HCT116 (cell line): ENCODE measurements at regions not wholly inside any gene's neighbourhood (a gene's known extent, or its start where the extent isn't known, plus 50 kb on each side); places are given as distances from the start of the nearest gene placed in this dataset.

ENCODE experiments used
- CBX3 ChIP-seq: IDR thresholded peaks from 2 replicates; pipeline ENCODE4 v1.6.1; 2012; ENCODE audit warnings: low read depth
- EZH2 ChIP-seq: fragments of 200-600 bp; sonication (generic); IDR thresholded peaks from 2 replicates; pipeline ENCODE4 v1.6.1; 2017; ENCODE audit warnings: antibody characterized with exemption, mixed run types
- JUND ChIP-seq: IDR thresholded peaks from 2 replicates; pipeline ENCODE4 v1.6.1; 2012
- POLR2A ChIP-seq: IDR thresholded peaks from 2 replicates; pipeline ENCODE4 v1.7.0; 2011; ENCODE audit warnings: borderline replicate concordance; ENCODE audit not compliant: insufficient read depth, insufficient read length; ENCODE audit errors: extremely low read depth
- POLR2AphosphoS5 ChIP-seq: IDR thresholded peaks from 2 replicates; pipeline ENCODE4 v1.6.1; 2011; ENCODE audit warnings: mild to moderate bottlenecking, low read depth, low read length, moderate library complexity
- RAD21 ChIP-seq: IDR thresholded peaks from 2 replicates; pipeline ENCODE4 v1.6.1; 2012; ENCODE audit warnings: low read depth, mild to moderate bottlenecking
- REST ChIP-seq: IDR thresholded peaks from 2 replicates; pipeline ENCODE4 v1.6.1; 2012; ENCODE audit warnings: low read depth
- SIN3A ChIP-seq: IDR thresholded peaks from 2 replicates; pipeline ENCODE4 v1.6.1; 2012; ENCODE audit warnings: low read depth
- SP1 ChIP-seq: IDR thresholded peaks from 2 replicates; pipeline ENCODE4 v1.6.1; 2012; ENCODE audit warnings: low read depth
- SRF ChIP-seq: IDR thresholded peaks from 2 replicates; pipeline ENCODE4 v1.6.1; 2012; ENCODE audit warnings: low read depth
- YY1 ChIP-seq: IDR thresholded peaks from 2 replicates; pipeline ENCODE4 v1.6.1; 2011; ENCODE audit warnings: low read length, low read depth, moderate library complexity, mild to moderate bottlenecking; ENCODE audit not compliant: insufficient replicate concordance; ENCODE audit errors: extremely low read depth
- ZNF274 ChIP-seq: fragments of 200-500 bp; sonication (Bioruptor generic); IDR thresholded peaks from 2 replicates; pipeline ENCODE4 v1.6.1; 2014; ENCODE audit warnings: mild to moderate bottlenecking, low read depth, low read length, inconsistent platforms
- TF ChIP-seq, protein P1 (sequence below), 3 experiments: fragments of 200-600 bp in 1 of 3; sonication (generic) in 1 of 3; IDR thresholded peaks in 2 of 3; conservative IDR thresholded peaks in 1 of 3; 2 replicates each; pipeline ENCODE4 v1.5.1; 2012 to 2017; ENCODE audit warnings: low read depth in 2 of 3, low read length in 2 of 3, antibody characterized with exemption in 1 of 3, borderline replicate concordance in 1 of 3, control low read depth in 1 of 3, mild to moderate bottlenecking in 1 of 3, mixed read lengths in 1 of 3, mixed run types in 1 of 3, moderate library complexity in 1 of 3; ENCODE audit not compliant: insufficient read depth in 1 of 3

GRCh38 chr2:122999258-122999657, 1025.8 kb upstream of the CNTNAP5 start:
- TF ChIP-seq, protein P1, sequence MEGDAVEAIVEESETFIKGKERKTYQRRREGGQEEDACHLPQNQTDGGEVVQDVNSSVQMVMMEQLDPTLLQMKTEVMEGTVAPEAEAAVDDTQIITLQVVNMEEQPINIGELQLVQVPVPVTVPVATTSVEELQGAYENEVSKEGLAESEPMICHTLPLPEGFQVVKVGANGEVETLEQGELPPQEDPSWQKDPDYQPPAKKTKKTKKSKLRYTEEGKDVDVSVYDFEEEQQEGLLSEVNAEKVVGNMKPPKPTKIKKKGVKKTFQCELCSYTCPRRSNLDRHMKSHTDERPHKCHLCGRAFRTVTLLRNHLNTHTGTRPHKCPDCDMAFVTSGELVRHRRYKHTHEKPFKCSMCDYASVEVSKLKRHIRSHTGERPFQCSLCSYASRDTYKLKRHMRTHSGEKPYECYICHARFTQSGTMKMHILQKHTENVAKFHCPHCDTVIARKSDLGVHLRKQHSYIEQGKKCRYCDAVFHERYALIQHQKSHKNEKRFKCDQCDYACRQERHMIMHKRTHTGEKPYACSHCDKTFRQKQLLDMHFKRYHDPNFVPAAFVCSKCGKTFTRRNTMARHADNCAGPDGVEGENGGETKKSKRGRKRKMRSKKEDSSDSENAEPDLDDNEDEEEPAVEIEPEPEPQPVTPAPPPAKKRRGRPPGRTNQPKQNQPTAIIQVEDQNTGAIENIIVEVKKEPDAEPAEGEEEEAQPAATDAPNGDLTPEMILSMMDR (IDR thresholded peaks at IDR 0.05 in 2 of 3, conservative IDR thresholded peaks at IDR 0.05 in 1 of 3; ENCODE audit: borderline replicate concordance in 1 of 3, insufficient read depth in 1 of 3, low read depth in 2 of 3, low read length in 2 of 3), result no peak
- TF ChIP-seq POLR2A, result no peak
- TF ChIP-seq ZNF274, result no peak
- no peak for TF ChIP-seq EZH2
- no peak for TF ChIP-seq SRF
- TF ChIP-seq POLR2AphosphoS5, result no peak
- TF ChIP-seq RAD21, result no peak
- TF ChIP-seq YY1, result no peak
- no peak for TF ChIP-seq SP1
- TF ChIP-seq REST, result no peak
- TF ChIP-seq SIN3A, result no peak
- TF ChIP-seq CBX3, result no peak
- TF ChIP-seq JUND, result no peak
